ENCODE measurements at regions not wholly inside any gene's neighbourhood (a gene's known extent, or its start where the extent isn't known, plus 50 kb on each side); places are given as distances from the start of the nearest gene placed in this dataset.

GRCh38 chr6:15096894-15097837 lies 148.7 kb upstream of the JARID2 start:
- no peak for TF ChIP-seq GATA2 (IDR thresholded peaks at IDR 0.05; ENCODE audit: low read depth, low read length)
- TF ChIP-seq GATA3 (IDR thresholded peaks at IDR 0.05; ENCODE audit: low read depth, low read length), result no peak

- TF ChIP-seq GATA2 (IDR thresholded peaks at IDR 0.05; ENCODE audit: low read depth, low read length), result no peak
- TF ChIP-seq GATA3 (IDR thresholded peaks at IDR 0.05; ENCODE audit: low read depth, low read length), result no peak
These were observed 144.7 kb upstream of the JARID2 start for GRCh38 chr6:15101130-15101529.

- TF ChIP-seq GATA3 (IDR thresholded peaks at IDR 0.05; ENCODE audit: low read depth, low read length), result no peak
- TF ChIP-seq GATA2 (IDR thresholded peaks at IDR 0.05; ENCODE audit: low read depth, low read length), result no peak
These were observed 143.6 kb upstream of the JARID2 start for GRCh38 chr6:15102241-15102640.

- TF ChIP-seq GATA3 (IDR thresholded peaks at IDR 0.05; ENCODE audit: low read depth, low read length), result no peak
- TF ChIP-seq GATA2 (IDR thresholded peaks at IDR 0.05; ENCODE audit: low read depth, low read length), result no peak
These were observed 138.8 kb upstream of the JARID2 start for GRCh38 chr6:15106958-15107643.

- TF ChIP-seq GATA3 (IDR thresholded peaks at IDR 0.05; ENCODE audit: low read depth, low read length), result no peak
- no peak for TF ChIP-seq GATA2 (IDR thresholded peaks at IDR 0.05; ENCODE audit: low read depth, low read length)
These were observed 138.1 kb upstream of the JARID2 start for GRCh38 chr6:15107644-15108382.

- no peak for TF ChIP-seq GATA3 (IDR thresholded peaks at IDR 0.05; ENCODE audit: low read depth, low read length)
- TF ChIP-seq GATA2 (IDR thresholded peaks at IDR 0.05; ENCODE audit: low read depth, low read length), result no peak
These were observed 137.5 kb upstream of the JARID2 start for GRCh38 chr6:15108383-15108715.

- TF ChIP-seq GATA2 (IDR thresholded peaks at IDR 0.05; ENCODE audit: low read depth, low read length), result no peak
- TF ChIP-seq GATA3 (IDR thresholded peaks at IDR 0.05; ENCODE audit: low read depth, low read length), result no peak
These were observed 136.4 kb upstream of the JARID2 start for GRCh38 chr6:15109338-15110090.

GRCh38 chr6:15110726-15111354 lies 135.0 kb upstream of the JARID2 start:
- TF ChIP-seq GATA3 (IDR thresholded peaks at IDR 0.05; ENCODE audit: low read depth, low read length), result no peak
- no peak for TF ChIP-seq GATA2 (IDR thresholded peaks at IDR 0.05; ENCODE audit: low read depth, low read length)

- TF ChIP-seq GATA3 (IDR thresholded peaks at IDR 0.05; ENCODE audit: low read depth, low read length), result no peak
These were observed 132.3 kb upstream of the JARID2 start for GRCh38 chr6:15113587-15113986.

- TF ChIP-seq GATA2 (IDR thresholded peaks at IDR 0.05; ENCODE audit: low read depth, low read length) (no peak), GATA3 (IDR thresholded peaks at IDR 0.05; ENCODE audit: low read depth, low read length) (no peak)
These were observed 131.8 kb upstream of the JARID2 start for GRCh38 chr6:15114061-15114460.

GRCh38 chr6:15116889-15117288 lies 129.0 kb upstream of the JARID2 start:
- TF ChIP-seq GATA3 (IDR thresholded peaks at IDR 0.05; ENCODE audit: low read depth, low read length) (no peak), GATA2 (IDR thresholded peaks at IDR 0.05; ENCODE audit: low read depth, low read length) (no peak)

GRCh38 chr6:15121443-15121842 lies 124.4 kb upstream of the JARID2 start:
- TF ChIP-seq GATA2 (IDR thresholded peaks at IDR 0.05; ENCODE audit: low read depth, low read length) (no peak), GATA3 (IDR thresholded peaks at IDR 0.05; ENCODE audit: low read depth, low read length) (no peak)

- TF ChIP-seq GATA2 (IDR thresholded peaks at IDR 0.05; ENCODE audit: low read depth, low read length), result no peak
- TF ChIP-seq GATA3 (IDR thresholded peaks at IDR 0.05; ENCODE audit: low read depth, low read length), result no peak
These were observed 123.8 kb upstream of the JARID2 start for GRCh38 chr6:15121977-15122550.
